GM21423 (cell line): ENCODE measurements at regions not wholly inside any gene's neighbourhood (a gene's known extent, or its start where the extent isn't known, plus 50 kb on each side); places are given as distances from the start of the nearest gene placed in this dataset.

Experiments
- ATAC-seq: cut with Tn5 transposase; IDR thresholded peaks from one replicate; pipeline ENCODE4 v1.9.1; 2021; ENCODE audit warnings: mild to moderate bottlenecking, moderate library complexity; ENCODE audit not compliant: unreplicated experiment

DNA sequence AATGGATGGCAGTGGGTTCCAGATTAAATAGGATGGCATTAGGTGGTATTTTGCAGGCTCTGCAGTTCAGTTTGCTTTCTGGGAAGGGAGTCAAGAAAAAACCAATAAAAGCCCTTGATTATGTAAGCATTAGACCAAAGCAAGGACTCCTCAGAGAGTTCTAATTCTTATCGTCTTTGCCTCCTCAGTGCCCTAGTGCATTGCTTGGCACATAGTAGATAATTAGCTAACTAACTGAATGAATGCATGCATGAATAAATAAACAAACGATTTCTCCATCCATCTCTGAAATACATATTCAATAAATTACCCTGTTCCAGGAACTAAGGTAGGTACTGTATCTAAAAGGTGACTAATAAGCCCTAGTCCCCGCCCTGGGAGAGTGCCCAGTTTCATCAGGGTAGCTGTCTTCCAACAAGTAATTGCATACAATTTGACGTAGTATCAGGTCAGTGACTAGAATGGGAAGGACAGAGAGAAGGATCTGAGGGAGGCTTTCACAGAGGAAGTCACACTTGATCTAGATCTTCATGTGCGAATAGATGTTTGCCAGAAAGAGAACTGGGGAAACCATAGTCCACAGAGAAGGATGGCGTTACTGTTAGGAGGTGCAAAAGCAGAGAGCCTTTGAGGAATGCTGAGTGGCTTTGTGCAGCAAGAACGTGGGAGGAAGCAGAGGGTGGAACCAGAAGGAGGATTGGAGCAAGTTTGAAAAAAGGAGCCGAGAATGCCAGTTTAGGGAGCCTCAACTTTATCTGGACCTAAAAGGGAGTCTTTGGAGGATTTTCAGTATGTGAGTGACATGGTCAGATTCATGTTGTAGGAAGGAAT, 111.4 kb downstream of the TBX19 start:
- ATAC-seq: no peak

- no peak for ATAC-seq
Measured at GRCh38 chr1:168390271-168390670, 109.6 kb downstream of the TBX19 start.

DNA sequence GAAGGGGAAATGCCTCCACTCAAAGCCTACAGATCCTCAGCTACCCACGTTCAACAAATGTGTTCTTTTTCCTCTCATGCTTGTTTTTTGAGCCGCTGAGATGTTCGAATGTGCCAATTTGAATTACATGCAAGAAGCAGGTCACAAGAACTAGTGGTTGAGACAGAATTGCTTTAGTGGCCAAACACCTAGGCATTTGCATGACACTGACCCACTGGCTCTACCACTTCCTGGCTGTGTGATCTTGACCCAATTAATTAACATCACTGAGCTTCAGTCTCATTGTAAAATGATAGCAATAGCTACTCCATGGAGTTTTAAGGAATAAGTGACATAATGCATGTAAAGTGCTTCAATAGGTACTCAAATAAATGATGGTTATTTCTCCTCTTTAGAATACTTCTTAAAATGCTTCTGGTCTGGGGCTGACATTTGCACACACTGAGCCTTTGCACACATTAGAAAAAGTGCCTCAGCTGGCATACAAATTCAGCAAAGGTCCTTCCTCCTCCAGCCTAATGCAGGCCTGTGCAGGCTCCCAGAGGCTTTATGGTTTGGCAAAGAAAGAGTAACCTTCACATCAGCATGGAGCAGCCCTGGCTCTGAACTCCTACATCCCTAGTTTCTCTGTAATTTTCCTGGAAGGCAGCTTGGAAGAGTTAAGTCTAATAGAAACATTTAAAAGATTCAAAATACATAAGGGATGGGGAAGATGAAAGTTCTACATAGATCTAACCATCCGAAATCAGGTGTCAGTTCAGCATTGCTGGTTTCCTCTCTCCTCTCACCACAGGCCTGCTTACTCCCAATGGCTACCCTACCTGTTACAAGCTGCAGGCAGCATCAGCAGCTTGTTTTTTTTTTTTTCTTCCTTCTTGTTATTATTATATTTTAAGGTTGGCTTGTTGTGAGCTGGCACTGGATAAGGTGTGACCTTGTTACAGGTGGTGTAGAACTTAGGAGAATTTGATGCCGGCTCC, 107.4 kb downstream of the TBX19 start:
- no peak for ATAC-seq

- no peak for ATAC-seq
Measured at GRCh38 chr1:168386949-168387586, 106.4 kb downstream of the TBX19 start.

DNA sequence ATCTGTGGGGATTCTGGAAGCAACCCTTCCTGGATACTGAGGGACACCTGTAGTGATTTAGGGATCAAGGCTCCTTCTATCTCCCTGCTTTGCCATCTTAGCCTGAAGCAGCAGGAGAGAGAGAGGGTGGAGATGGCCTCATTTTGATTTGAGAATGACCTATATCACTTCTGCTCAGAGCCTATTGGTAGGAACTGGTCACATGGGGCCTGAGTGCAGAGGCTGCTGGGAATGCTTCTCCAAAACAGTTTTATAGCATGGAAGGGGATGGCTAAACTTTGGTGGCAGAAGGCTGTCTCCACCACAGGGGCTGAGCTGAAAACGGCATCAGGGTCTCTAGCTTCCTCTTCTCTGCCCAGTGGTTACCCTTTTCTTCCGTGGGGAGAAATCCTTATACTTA, 105.8 kb downstream of the TBX19 start:
- ATAC-seq: no peak

- ATAC-seq: no peak
Measured at GRCh38 chr1:168381850-168382249, 101.2 kb downstream of the TBX19 start.

GRCh38 chr1:168380945-168381344, 100.3 kb downstream of the TBX19 start:
- no peak for ATAC-seq

DNA sequence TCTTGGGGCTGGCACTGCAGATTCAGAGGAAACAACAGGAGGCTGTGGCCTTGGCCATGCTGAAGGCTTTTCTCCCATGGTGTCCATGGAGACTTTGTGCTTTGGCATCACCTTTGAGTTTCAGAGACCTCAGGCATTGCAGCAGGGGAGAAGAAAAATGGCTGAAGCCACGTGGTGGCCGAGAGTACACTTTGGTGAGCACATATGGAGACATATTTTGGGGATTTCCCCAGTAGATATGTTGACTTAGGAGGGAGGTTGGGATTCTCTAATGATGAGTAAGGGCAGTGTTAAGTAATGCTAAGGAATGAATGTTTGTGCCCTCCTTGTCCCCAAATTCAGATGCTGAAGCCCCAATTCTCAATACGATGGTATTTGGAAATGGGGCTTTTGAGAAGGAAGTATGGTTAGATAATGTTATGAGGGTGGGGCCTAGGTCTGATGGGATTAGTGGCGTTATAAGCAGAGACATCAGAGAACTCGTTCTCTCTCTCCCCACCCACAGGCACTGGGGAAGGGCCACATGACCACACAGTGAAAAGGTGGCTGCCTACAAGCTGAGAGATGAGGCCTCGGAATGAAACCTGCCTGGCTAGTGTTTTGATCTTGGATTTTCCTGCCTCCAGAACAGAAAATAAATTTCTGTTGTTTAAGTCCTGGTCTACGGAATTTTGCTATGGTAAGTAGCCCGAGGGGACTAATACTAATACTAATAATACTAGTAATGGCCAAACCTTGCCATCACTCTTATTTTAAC, 98.6 kb downstream of the TBX19 start:
- ATAC-seq: no peak

DNA sequence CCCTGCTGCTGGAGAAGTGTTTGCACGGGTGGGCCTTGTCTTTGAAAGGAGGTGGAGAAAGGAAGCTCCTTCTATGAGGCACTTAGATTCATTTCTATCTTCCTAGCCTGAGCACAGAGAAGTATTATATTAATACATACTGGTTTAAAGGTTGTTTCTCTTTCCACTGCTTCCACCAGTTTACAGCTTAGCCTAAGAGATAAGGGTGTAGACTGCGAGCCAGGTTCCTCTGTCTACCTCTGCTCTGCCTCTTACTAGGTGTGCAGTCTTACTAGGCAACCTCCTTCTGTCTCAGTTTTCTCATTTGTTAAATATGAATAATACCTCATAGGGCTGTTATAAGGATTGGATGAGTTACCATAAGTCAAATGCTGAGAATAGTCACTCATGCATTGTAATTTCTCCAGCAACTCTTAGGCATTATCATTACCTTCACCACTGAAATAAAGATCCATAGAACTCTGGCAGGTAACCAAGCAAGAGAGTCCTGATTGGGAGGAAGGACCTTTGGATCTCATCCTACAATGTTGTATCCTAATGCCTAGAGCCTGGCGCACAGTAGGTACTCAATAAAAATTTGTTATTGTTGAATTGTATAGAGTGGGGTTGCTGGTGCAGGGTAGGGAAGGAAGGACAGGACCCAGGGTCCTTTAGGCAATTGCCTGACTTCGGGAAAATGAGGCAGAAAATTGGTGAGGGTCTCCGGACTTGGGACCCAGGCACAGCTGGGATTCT, 95.1 kb downstream of the TBX19 start:
- no peak for ATAC-seq

- ATAC-seq: no peak
Measured at GRCh38 chr1:168374566-168374965, 93.9 kb downstream of the TBX19 start.

- ATAC-seq: no peak
Measured at GRCh38 chr1:168373869-168374268, 93.2 kb downstream of the TBX19 start.

DNA sequence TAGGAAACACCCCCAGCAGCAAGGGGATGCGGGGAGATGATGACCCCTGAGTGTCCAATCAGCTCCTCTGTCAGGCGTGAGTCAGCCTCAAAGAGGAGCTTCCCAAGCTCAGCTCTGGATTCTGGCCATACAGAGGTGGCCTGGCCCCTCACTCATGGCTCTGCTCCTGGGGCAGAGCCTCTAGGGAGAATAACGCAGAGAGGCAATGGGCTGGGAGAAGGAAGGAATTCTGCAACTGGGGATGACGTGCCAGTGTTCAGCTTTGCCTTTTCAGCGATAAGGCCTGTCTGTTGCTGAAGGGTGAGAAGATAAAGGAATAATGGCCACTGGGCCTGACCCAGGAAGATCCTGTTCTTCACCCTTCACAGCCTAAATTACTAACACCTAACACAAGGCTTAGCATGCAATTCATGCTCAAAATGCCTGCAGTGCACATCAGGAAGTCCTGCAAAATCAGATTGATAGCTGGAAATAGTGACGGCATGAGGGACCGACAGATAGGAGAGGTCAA, 92.2 kb downstream of the TBX19 start:
- ATAC-seq: no peak

DNA sequence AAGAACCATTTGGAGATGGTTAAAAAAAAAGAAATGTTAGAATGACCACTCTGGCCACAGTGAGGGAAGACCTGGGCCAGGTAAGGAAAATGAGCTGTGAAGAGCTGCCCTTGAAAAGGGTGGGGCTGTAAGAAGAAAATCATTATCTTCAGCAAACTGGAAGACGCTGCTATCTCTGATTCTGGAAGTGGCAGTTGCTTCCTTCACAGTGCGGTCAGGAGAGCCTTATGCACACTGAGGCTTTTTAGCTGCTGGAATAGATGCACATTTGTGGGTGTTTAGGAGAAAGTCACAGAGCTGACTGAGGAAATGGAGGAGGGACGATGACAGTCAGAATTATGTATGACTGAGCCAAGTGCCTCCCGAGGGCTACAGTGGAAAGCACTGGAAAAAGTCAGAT, 91.6 kb downstream of the TBX19 start:
- ATAC-seq: no peak

GRCh38 chr1:168371477-168371876, 90.8 kb downstream of the TBX19 start:
- ATAC-seq: no peak

GRCh38 chr1:168370586-168370985, 89.9 kb downstream of the TBX19 start:
- ATAC-seq: no peak

DNA sequence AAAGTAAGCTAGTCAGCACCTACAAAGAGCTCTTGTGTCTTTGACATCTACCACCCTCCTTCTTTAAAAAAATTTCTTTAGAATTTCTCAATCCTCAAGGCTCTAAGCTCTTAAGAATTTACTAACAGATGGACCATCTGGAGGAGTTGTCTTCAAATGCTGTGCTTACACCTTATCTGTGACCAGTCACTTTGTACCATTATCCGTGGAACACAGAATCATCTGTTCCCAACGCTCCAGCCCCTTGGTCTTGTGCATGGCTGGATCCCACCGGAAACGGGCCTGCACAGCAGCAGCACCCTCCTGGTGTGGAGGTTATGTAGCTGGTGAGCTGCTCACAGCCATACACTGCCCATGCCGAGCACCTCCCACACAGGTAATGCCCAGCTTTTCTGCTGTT, 89.0 kb downstream of the TBX19 start:
- ATAC-seq: no peak

- ATAC-seq: no peak
Measured at GRCh38 chr1:168368131-168368530, 87.5 kb downstream of the TBX19 start.

DNA sequence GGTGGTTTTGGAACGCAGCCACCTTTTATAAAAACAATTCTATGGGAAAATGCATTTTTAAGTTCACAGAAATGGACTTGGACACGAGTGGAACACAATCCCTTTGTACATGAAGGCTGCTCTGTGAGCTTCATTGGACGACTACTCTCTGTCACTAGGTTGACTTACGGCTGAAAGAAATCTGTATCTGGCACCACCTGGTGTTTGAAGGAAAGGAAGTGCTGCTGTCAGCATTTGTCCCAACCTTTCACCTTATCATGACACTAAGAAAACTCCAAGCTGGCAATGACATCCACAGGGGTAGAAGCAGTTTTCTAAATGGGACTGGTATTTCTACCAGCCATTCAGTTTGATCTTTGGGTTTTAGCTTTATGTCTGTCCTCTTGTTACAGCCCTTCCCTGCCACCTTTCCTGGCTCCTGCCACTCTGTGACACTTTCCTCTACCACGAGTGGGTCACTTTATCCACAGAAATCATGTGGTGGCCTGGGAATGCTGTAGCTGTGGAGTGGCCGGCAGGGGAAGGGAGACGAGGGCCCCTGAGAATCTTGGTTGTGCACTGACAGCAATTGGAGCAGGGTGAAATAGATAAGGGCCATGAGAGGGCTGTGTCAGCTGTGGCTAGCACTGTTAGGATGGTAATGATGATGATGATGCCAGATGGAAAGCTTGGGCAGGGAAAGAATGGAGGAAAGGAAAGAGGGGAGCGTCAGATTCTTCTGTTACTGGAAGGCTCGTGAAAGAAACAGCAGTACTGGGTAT, 85.2 kb downstream of the TBX19 start:
- no peak for ATAC-seq
